HG02798 (cell line): ENCODE measurements at regions not wholly inside any gene's neighbourhood (a gene's known extent, or its start where the extent isn't known, plus 50 kb on each side); places are given as distances from the start of the nearest gene placed in this dataset.
"Not testable (repeated sequence)": the region's sequence is repeated elsewhere in the genome, so short reads cannot be mapped to it uniquely, and the experiment has no call there.

Experiments
- ATAC-seq: cut with Tn5 transposase; IDR thresholded peaks from one replicate; pipeline ENCODE4 v1.9.1; 2021; ENCODE audit warnings: mild to moderate bottlenecking; ENCODE audit not compliant: unreplicated experiment, poor library complexity

- ATAC-seq, result no peak
These were observed 222.9 kb upstream of the NDN start for GRCh38 chr15:23910030-23910429.

DNA sequence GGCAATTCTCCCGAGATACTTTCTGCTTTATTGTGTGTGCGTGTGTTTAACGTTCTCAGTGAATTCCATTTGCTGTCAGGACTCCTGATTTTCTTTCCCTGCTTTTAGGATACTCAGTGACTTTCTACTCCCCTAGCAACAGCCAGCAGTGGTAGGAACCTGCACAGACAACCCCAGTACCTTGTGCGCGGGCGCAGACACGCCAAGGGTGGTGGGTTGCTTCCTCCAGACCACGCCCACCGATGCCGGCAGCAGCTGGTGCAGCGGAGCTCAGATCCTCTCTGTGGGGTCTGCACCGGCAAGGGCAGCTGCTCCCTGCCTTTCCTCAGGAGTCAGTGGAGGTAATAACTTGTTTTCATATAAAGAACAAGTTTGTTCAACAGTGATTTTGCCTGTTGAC is 225.1 kb upstream of the NDN start:
- ATAC-seq, result no peak

DNA sequence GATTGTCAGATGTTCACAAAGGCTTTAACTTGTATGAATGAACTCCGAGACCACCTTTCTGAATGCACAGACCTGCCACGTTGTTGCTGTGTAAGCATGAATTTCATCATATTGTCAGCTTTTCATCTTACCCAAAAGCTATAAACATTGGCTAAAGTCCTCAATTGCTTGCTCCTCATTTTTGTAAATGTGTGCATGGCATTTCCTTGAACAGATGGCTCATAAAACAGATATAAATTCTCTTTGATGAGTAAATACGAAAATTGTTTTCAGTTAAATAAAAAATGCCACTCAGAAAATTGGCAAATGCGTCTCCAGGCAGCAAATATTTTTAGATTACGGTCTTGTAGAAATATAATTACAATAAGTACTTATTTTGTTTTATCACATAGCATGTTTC is 226.0 kb upstream of the NDN start:
- no peak for ATAC-seq

DNA sequence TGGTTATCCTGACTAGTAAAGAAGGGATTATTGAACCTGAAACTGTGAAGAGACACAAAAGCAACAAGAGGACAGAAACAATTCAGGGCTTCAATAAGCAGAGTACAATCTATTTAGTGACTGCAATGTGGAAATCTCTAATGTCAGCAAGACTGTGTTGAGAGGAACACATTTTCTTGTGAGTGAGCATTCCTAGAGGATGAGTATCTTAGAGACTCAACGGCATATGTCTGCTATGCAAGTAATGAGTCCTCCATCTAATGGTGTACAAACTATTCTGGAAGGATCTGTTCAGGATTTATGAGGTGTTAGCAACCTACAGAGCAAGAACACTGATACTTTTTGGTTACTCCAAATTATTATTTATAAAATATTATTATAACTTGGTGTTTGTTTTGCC is 226.5 kb upstream of the NDN start:
- ATAC-seq, result no peak

GRCh38 chr15:23924686-23925085 is 237.6 kb upstream of the NDN start:
- no peak for ATAC-seq

- ATAC-seq, result no peak
These were observed 267.8 kb upstream of the NDN start for GRCh38 chr15:23954931-23955330.

DNA sequence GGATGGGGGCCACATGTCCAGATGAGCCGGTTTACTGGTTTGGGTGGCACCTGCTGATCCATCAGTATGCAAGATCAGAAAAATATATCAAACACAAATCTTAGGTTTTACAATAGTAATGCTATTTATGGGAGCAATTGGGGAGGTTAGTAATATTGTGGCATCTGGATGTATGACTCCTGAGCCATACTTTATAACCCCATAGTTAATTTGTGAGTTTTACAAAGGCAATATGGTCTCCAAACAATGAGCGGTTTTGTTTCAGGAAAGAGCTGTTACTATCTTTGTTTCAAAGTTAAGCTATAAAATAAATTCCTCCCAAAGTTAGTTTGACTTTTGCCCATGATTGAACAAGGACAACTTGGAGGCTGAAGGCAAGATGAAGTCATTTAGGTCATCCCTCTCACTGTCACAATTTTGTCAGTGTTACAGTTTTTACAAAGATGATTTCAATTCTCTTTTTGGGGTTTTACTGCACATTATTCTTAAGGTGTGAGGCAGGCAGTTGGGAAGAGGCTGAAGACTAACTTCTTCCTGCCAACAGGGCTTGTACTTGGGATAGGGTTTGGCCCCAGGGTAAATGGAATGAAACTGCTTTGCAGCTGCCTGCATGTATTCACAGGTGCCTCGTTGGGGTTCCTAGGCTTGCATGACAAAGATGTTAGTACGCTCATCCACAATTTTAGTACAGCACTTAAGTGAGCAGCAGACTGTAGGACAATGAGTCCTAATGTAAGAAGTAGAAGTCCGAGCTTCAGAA is 296.6 kb upstream of the NDN start:
- no peak for ATAC-seq

GRCh38 chr15:23994273-23994672 is 307.2 kb upstream of the NDN start:
- ATAC-seq, result no peak

GRCh38 chr15:23998056-23998455 is 311.0 kb upstream of the NDN start:
- ATAC-seq, result no peak

DNA sequence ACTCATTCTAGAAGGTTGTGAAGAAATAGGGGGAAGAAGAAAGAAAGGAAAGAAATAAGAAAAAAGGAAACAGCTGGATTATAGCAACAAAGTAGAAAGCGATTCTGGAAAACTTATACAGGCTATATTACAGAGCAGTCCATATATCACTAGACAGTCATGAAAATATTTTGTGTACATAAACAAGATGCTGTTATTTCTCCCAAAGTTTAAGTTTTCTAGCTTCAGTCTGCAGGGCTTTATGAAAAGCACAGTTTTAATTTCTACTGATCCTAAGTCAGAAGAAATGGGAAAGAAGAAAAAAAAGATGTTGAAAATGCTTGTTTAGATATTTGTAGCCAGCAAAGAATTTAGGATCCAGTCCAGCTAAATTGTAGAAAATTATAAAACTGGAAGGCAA is 321.4 kb upstream of the NDN start:
- no peak for ATAC-seq

DNA sequence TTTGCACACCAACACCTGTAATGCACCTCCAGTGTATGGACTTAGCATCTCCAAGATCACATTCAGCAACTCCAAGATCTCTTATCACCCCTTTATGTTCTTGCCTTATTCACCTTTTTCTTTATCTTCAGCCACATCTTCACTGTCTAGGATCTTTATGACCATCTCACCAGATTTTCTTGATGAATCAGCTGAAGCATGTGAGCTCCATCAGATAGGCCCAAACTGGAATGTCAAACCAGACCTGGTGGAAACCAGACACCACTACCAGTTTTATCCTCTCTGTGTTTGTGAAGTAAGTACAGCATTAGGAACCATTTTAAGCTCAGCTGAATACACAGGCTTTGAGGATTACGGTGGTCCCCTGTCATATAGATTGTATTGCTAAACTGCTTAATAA is 330.4 kb upstream of the NDN start:
- ATAC-seq, result no peak

GRCh38 chr15:24039683-24040082 is 352.6 kb upstream of the NDN start:
- ATAC-seq, result no peak

GRCh38 chr15:24054547-24055245 is 367.6 kb upstream of the NDN start:
- ATAC-seq, result no peak

DNA sequence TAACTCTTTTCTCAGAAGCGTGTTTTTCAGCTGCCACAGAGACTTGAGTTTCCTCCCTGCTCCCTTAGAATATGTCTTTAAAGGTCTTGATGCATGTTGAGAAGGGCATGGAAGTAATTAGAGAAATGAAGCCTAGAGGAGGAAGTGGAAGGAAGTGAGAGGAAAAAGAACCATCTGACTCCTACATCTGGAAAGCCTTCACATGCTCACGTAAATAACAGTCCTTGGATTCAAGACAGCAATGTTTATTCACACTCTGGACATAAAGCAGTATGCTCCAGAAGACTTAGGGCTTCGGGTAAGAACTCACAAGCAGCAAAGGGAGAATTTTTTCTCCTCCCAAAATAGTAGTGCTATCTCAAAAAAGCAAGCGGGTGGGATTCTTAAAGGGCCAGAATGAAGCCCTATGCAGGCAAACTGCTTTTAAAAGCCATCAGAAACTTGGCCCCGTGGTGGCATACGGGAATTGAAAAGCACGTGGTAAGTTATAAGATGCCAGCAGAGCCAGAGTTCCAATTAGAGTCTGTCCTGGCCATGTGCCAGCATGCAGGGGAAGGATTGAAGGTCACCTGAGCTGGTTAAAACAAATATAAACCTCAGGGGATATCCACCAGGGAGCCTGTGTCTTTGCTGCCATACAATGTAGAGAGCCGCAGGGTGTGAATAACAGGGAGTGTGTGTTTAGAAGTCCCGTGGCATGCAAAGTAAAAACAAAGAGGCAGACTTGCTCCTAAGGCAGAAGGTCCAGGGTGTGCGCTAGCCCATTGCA is 380.8 kb upstream of the NDN start:
- no peak for ATAC-seq

GRCh38 chr15:24075420-24076089 is 388.4 kb upstream of the NDN start:
- ATAC-seq, result no peak

- no peak for ATAC-seq
These were observed 389.1 kb upstream of the NDN start for GRCh38 chr15:24076090-24076784.

- no peak for ATAC-seq
These were observed 391.4 kb upstream of the NDN start for GRCh38 chr15:24078310-24079029.

- ATAC-seq, result not testable (repeated sequence)
These were observed 401.8 kb upstream of the NDN start for GRCh38 chr15:24088941-24089340.

GRCh38 chr15:24101503-24101902 is 414.4 kb upstream of the NDN start:
- not testable (repeated sequence) for ATAC-seq
